NOMO-1 treated with DMSO at 0.1 percent for 48 hours (cell line): ENCODE measurements at regions not wholly inside any gene's neighbourhood (a gene's known extent, or its start where the extent isn't known, plus 50 kb on each side); places are given as distances from the start of the nearest gene placed in this dataset.
"Not testable (repeated sequence)": the region's sequence is repeated elsewhere in the genome, so short reads cannot be mapped to it uniquely, and the experiment has no call there.

Source experiments
- DNase-seq: peaks from one replicate; lab custom pipeline; 2025; ENCODE audit not compliant: unreplicated experiment; lab: John Stamatoyannopoulos, UW

DNA sequence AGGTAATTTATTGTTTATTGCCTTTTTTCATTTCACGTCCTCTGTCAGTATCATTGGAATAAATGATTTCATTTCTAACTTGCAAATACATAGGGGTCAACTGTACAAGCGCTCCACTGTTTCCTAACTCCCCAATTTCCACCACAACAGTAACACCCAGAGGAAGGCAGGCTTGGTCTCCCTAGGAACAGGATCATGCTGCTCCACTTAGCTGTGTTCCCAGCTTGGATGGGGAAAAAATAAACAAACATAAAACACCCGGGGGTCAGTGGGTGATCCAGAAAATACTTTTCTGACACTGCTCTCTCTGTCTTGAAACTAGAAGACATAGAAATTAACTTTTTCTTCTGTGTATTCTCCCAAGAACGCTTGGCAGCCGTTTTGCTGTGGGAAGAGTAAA is 772.5 kb downstream of the TRIML1 start:
- DNase-seq: no peak

DNA sequence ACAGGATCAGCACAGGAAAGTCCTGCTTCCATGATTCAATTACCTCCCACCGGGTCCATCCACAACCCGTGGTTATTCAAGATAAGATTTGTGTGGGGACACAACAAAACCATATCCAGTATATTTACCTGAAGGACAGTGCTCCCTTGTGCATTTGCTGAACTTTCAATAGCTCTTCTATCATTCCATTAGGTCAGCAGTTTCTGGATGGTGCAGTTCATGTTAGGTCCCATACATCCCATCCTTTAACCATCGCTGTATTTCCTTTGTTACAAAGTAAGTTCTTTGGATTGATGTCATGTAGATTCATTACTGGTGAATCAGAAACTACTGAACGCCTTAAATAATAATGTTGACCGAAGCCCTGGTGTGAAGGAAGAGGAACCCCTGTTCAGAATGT is 775.9 kb downstream of the TRIML1 start:
- DNase-seq: no peak

DNA sequence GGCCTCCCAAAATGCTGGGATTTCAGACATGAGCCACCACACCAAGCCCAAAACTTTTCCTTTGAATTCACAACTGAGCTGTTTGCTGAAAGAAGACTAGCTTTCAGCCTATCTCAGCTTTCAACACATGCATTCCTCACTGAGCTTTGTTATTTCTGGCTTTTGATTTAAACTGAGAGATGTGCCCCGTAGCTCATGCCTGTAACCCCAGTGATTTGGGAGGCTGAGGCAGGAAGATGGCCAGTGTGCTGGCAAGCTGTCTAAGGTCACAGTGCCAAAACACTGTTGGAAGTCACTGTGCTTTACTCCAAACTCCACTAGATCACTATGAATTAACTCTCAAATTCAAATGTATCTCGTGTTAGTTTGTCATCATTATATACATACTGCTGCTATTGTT is 779.5 kb downstream of the TRIML1 start:
- DNase-seq: no peak

DNA sequence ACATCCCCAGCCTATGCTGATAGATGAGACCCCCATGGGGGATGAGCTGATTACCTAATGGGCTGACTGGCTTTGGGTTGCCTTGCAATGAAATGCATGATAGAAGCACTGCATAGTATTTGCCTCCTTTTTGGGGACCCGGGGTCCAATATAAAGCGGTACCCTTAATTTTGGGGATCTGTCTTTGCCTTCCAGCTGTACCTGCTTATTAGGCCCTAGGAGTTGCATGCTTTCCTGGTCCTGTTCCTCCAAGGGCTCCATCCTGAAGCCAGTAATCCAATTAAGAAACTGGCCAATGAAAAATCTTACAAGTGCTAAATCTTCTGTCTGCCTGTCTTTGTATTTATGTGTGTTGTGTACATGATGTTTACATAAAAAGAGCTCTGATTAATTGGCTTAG is 791.6 kb downstream of the TRIML1 start:
- no peak for DNase-seq

DNA sequence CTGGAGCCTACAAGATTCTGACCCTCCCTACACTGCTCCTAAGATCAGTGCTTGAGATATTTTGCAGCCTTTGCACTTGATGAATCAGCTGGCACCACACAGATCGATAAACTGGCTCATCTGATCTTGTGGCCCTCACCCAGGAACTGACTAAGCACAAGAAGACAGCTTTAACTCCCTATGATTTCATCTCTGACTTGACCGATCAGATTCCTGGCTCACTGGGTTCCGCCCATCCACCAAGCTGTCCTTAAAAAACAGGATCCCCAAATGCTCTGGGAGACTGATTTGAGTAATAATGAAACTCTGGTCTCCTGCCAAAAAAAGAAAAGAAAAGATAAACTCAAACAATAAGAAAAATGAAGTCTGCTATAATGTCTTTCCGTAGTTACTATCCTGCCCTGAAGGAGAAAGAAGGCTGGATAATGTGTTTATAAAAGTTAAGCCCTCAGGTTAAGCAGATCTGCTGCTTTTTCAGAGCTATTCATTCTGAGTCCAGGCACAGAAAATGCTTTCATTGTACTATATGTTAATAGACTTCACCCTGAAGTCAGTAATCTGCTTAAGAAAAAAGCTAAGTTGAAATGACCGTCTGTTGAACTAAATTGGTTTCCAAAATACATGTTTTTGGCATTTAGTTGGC is 795.2 kb downstream of the TRIML1 start:
- DNase-seq: no peak

DNA sequence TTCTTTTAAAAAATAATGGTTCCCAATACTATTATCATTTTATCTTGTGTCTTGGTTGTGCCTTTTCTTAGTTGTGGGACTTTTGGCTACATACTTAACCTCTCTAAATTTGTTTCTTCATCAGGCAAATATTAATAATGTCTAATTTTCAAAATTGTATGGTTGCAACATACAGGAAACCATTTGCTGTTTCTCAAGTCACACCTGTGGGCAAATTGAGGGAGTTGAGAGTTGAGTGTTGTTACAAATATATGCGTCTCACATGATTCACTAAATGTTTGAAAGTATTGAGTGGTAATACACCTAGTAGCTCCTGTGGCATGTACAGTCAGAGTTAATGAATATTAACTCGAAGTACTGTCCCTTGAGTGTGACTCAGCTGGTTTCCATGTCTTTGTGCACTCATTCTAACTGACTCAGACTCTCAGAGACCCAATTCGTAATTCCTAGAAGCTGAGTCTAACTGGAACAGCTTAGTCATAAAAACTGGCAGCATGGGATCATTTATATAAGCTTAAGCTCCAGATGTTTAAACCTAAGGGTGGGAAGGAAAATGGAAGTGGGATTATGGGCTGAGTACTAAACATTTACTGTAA is 802.4 kb downstream of the TRIML1 start:
- DNase-seq: no peak

DNA sequence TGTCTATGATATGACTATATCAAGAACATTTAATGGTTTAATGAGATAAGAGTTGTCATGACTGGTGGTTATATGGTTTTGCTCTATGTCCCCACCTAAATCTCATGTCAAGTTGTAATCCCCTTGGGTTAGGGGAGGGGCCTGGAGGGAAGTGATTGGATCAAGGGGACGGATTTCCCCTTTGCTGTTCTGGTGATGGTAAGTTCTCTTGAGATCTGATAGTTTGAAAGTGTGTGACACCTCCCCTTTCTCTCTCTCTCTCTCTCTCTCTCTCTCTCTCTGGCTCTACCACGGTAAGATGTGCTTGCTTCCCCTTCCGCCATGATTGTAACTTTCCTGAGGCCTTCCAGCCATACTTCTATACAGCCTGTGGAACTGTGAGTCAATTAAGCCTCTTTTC is 803.4 kb downstream of the TRIML1 start:
- DNase-seq: no peak

DNA sequence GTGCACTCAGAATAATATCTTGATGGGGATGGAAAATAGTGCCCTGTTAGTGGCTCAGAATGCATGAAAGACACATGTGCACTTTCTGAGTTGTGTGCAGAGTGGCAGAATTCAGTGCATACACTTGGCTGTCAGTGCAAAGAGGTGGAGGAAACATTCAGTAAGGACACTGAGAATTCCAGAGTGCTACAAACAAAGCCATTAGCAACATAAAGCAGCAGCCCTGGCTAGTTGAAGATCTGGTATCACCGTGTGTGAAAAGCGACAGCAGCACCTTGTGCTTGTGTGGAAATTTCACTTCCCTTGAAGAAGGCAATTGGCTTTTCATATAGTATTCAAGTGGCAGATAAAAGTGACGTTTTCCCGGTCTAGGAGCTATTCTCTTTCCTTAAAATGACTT is 810.4 kb downstream of the TRIML1 start:
- DNase-seq: no peak

DNA sequence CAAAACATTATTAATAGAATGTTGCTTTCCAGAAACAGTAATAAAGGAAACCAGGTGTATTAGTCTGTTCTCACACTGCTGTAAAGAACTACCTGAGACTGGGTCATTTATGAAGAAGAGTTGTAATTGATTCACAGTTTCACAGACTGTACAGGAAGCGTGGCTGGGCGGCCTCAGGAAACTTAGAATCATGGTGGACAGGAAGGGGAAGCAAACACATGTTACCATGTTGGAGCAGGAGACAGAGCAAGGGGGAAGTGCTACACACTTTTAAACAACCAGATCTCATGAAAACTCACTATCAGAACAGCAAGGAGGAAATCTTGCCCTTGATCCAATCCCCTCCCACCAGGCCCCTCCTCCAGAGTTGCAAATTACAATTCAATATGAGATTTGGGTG is 815.8 kb downstream of the TRIML1 start:
- no peak for DNase-seq

DNA sequence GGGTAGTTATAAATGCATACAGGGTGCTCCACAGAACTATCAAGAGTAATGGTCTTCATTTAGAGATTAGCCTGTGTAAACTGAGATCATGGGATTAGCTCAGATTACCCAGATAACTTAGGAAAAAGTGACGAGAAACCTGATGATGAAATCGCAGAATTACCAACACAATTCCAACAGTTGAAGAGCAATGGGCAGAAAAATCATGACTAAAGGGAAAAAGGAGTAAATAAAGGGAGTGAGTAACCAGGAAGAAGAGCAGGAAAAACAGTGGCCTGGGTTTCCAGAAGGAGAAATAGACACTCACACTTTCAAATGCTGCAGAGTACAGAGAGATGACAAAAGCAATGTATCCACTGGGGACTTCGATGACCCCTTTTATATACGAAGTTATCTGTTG is 817.3 kb downstream of the TRIML1 start:
- DNase-seq: no peak

DNA sequence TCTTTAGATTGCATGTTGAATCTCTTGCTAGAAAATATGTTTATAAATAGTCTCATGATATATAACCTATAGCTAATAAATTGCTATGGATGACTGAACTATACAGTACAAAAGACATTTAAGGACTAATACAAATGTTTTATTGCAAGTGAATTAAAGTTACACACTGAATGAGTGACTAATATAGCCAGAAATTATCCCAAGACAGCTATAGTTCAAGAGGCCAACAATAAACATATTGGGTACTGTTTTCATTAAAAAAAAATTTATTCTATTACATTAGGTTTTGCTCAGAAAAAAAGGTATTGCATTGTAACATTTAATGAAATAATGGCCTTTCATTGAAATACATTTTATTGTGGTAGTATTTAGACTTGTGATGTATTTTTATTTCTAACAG is 819.1 kb downstream of the TRIML1 start:
- no peak for DNase-seq

DNA sequence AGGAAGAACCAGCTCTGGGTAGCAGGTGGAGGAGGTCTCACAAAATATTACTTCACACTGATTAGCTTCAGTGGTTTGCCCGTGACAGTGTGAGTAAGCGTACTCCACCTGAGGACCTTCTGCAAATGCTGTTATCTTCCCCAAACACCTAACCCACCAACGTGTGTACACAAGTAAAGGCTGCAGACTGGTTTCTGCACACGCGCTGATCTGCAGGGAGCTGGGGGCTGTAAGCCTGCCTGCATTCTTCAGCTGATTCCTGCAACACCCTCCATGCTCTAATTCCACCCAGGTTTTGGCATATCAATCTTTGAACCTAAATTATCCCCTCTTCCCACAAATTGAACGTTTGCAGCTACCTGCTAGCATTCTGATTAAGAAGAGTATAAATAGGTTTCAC is 820.2 kb downstream of the TRIML1 start:
- DNase-seq: no peak

DNA sequence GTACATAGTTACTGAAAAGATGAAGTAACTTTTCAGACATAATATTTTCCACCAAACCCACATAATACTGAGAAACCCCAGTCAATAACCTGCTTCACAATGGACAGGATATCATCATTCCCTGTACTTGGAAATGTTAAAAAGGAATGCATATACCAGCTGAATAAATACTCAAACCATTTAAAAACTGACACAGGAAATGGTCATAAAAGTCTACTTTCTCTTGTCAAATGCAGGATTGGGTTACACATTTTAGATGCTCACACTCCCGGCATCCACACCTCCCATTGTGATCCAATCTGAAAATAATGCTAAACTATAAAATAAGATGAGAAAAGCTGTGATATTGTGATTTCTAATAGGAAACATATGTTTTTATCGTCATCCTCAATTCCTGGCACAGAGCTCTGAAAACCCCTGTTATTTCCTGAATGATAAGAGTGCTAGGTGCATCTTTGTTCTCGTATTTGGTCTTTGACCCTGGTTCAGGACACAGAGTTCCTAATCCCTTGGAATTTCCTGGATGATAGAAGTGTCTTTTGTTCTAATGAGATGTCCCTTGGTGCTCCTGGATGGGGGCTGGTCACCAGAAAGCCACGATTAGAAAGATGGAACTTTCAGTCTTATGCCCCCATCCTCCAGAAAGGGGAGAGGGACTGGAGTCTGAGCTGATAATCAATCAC is 821.3 kb downstream of the TRIML1 start:
- no peak for DNase-seq

DNA sequence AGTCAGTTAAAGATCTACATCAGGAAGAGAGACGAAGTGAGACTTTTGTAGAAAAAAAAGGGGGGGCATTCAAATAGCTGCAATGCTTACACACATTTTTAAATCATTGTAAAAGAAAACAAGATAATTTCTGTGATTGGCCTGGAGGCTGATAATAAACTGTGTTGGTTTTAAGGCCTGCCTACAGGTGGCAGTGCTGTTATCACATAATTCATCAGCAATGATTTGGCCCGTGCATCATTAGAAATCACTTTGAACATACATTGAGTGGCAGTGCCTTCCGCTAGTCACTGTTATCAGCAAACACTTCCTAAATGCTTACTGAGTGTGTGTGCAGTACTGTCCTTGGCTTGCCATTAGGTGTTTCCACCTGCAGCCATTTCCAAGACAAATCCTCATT is 831.9 kb downstream of the TRIML1 start:
- no peak for DNase-seq

DNA sequence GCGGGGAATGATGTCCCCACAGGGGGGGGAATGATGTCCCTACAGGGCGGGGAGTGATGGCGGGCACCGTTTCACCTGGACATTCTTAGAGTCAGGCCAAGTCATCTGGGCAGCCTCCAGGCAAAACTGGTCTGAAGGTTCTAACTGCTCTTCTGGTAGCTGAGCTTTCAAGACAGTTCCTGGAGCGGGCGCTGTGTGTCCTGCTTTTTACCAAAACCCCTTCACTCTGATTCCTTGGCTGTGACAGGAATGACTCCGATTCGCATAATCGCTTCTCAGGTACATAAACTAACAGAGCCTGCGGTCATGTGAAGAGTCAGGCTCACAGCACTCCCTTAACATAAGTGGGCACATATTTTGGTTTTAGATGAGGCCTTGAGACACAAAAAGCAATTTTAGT is 836.0 kb downstream of the TRIML1 start:
- DNase-seq: no peak

DNA sequence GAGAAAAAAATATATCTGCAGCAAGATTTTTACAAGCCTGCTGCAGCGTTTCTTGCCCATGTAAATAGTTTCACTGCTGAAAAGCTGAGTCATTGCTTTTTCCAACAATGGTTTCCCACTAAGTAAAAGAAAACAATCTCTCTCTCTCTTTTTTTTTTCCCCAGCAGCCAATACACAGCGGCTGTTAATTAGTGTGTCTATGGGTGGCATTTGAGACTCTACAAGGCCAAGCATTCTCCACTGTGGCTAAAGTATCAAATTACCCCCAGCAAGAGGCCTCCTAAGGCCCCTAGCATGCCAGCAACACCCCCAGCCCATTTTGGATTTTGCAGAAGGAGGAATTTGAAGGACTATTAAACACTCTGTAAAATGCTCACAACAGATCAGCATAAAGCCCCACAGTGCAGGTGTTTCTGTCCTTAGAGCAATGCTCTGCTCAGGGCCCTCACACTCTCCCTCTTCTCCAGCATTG is 837.4 kb downstream of the TRIML1 start:
- DNase-seq: no peak

DNA sequence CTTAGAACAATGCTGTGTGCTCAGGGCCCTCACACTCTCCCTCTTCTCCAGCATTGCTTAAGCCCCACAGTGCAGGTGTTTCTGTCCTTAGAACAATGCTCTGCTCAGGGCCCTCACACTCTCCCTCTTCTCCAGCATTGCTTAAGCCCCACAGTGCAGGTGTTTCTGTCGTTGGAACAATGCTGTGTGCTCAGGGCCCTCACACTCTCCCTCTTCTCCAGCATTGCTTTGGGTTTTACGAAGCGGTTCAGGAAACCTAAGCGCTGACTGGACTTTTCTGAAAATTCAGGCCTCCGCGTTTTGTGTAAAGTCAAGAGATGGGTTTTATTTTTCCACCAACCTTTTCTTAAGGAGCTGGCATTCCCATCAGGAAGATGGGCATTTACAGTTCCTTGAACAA is 838.0 kb downstream of the TRIML1 start:
- not testable (repeated sequence) for DNase-seq

DNA sequence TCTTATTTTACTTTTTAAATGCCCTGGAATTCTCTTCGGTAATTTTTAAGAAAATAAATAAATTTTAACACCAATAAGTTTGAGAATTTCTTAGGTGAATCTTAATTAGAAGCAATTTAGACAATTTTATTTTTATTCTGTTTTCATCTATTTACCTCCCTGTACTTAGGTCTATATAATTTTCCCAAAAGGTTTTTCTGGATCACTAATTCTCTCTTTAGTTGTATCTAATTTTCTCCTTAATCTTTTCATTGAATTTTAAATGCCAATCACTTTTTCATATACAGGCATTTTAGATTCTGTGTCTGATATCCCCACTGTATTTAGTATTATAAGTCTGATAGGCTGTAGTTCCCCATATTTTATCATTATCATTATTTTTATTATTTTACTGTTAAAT is 845.3 kb downstream of the TRIML1 start:
- no peak for DNase-seq

DNA sequence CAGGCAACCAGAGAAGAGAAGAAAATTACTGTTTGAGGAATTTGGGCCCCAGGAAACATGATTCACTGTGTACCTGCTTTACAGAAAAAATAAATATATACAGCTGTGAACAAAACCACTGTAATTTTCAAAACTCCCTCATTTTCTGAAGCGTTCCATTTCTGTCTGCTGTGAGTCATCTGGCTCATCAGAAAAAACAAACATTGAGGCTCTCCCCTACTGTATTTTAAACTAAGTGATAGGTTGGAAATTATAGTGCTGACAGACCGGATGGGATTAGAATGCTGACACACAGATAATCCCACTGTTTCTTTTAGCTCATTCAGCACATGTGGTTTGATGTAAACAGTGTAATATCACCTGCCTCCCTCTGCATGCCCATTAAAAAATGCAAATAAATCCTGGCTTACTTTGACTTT is 847.0 kb downstream of the TRIML1 start:
- DNase-seq: no peak

DNA sequence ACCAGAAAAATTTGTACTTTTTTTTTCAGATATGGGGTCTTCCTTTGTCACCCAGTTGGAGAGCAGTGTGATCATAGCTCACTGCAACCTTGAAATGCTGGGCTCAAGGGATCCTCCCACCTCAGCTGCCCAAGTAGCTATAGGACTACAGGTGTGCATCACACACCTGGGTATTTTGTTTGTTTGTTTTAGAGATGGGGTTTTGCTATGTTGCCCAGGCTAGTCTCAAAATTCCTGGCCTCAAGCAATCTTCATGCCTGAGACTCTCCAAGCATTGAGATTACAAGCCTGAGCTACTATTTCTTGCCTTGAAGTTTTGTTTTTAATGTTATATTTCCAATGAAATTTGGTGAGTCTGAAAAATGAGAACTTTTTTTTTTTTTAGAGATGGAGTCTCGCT is 847.8 kb downstream of the TRIML1 start:
- no peak for DNase-seq

DNA sequence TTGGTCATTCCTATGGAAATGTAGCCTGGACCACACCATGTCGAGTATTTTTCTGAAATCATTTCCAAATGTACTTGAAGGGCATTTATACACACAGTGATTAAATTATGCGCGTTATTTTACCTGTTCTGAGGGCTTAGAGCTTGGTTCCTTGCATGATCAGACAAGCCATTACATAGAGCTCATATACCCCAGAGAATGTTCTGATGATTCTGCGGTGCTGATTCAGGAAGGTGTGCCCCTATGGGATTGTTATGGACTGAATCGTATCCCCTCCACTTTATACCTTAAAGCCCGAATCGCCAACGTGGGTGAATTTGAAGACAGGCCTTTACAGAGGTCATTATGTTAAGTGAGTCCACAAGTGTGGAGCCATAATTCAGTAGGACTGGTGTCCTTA is 848.9 kb downstream of the TRIML1 start:
- no peak for DNase-seq

DNA sequence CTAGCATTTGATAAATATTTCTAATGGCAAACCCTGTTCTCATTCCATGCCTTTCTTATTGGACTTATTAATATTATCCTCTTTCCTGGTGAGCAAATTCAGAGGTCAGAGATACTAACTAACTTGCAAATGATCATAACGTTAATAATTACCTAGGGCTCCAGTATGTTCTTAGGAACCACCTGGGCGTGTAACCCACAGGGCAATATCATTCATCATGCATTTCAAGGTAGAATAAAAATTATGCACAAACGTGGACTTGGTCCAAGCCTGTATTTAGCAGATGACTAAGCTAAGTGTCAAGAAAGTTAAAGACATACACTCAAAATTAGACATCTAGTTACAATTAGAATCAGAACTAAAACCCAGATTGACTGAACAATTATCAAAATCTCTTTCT is 850.1 kb downstream of the TRIML1 start:
- DNase-seq: no peak

DNA sequence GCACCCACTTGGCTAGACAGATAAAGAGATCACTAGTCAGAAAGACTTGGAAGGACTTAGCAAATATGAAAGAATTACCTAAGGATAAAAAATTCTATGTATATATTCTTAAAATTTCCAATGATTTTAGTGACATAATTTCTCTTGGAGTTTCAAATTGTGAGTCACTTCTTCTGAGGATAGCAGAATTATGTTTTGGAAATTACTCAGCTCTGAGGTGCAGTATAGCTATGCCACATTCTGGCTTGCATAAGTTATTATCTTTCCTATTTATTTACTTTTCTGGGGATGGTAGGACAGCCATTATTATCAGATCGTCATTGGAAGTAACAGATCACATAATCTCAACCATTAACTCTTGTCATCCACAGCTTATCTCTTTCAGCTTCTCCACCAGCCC is 853.5 kb downstream of the TRIML1 start:
- DNase-seq: no peak
